GM12878 (cell line): ENCODE measurements at regions not wholly inside any gene's neighbourhood (a gene's known extent, or its start where the extent isn't known, plus 50 kb on each side); places are given as distances from the start of the nearest gene placed in this dataset.

ENCODE experiments used
- ATAC-seq: fragments of 200-7000 bp; cut with Tn5 transposase; 3 replicates; pipeline ENCODE4 v1.9.1; 2020; ENCODE audit warnings: mild to moderate bottlenecking, moderate library complexity
- BruUV-seq: library from RNA; stranded (reverse); fragments of 400-500 nt; replicated peaks from 2 replicates; lab custom pipeline; 2021; lab: Mats Ljungman, UMichigan
- CTCF ChIA-PET: fragments of 300-600 bp; sonication (Branson Sonifier 250); formaldehyde crosslinking; extraction: SDS; loops from one replicate; lab custom pipeline; 2021; ENCODE audit warnings: inconsistent platforms; lab: Yijun Ruan, JAX
- POLR2A ChIA-PET: fragments of 350-600 bp; formaldehyde crosslinking; extraction: SDS; loops from one replicate; lab custom pipeline; 2021; ENCODE audit warnings: inconsistent platforms; lab: Charles Lee
- RAD21 ChIA-PET: fragments of 300-600 bp; sonication (Branson Sonifier 250); formaldehyde crosslinking; loops from one replicate; lab custom pipeline; 2023; ENCODE audit warnings: antibody characterized with exemption; ENCODE audit not compliant: unreplicated experiment; lab: Charles Lee
- SMC1A ChIA-PET: fragments of 300-600 bp; sonication (Branson Sonifier 250); formaldehyde crosslinking; loops from one replicate; lab custom pipeline; 2023; ENCODE audit not compliant: unreplicated experiment, uncharacterized antibody; lab: Charles Lee
- DNase-seq: peaks from one replicate; pipeline ENCODE4 v3.0.0-alpha.2; 2011; ENCODE audit warnings: low read depth, low spot score
- FAIRE-seq: peaks from 3 replicates; lab custom pipeline; 2011; peaks lifted over from hg19 to GRCh38; lab: Jason Lieb, UNC
- H2AFZ ChIP-seq: 2 replicates; pipeline ENCODE4 v1.6.0; 2011; ENCODE audit warnings: low read depth, low read length, control low read depth; ENCODE audit not compliant: control insufficient read depth
- H3K27ac ChIP-seq: 2 replicates; pipeline ENCODE4 v1.5.1; 2011; ENCODE audit warnings: control low read depth; ENCODE audit not compliant: control insufficient read depth, insufficient read depth
- H3K27me3 ChIP-seq, 2 experiments: replicated peaks in 1 of 2; 2 replicates each; pipeline versions ENCODE4 v1.6.0 to v1.6.1; 2011; ENCODE audit warnings: low read length in 1 of 2; ENCODE audit not compliant: control insufficient read depth in 2 of 2, insufficient read depth in 2 of 2
- H3K36me3 ChIP-seq, 2 experiments: 2 replicates each; pipeline ENCODE4 v1.5.1; 2011; ENCODE audit warnings: low read length in 1 of 2; ENCODE audit not compliant: control insufficient read depth in 2 of 2, insufficient read depth in 2 of 2
- H3K4me1 ChIP-seq: 2 replicates; pipeline ENCODE4 v1.6.1; 2011; ENCODE audit warnings: mild to moderate bottlenecking, low read length, moderate library complexity, mixed read lengths; ENCODE audit not compliant: control insufficient read depth, insufficient read depth
- H3K4me2 ChIP-seq: 2 replicates; pipeline ENCODE4 v1.6.0; 2011; ENCODE audit warnings: control low read depth; ENCODE audit not compliant: control insufficient read depth, insufficient read depth
- H3K4me3 ChIP-seq: fragments of 200-600 bp; sonication (generic); 2 replicates; pipeline ENCODE4 v1.5.1; 2016
- H3K79me2 ChIP-seq: 2 replicates; pipeline ENCODE4 v1.6.0; 2011; ENCODE audit warnings: low read length; ENCODE audit not compliant: control insufficient read depth, insufficient read depth
- H3K9ac ChIP-seq: 2 replicates; pipeline ENCODE4 v1.8.0; 2011; ENCODE audit warnings: low read length, control low read depth, mixed read lengths; ENCODE audit not compliant: control insufficient read depth, insufficient read depth
- H3K9me3 ChIP-seq: replicated peaks from 3 replicates; pipeline ENCODE4 v1.5.1; 2011; ENCODE audit warnings: mild to moderate bottlenecking, low read length; ENCODE audit not compliant: control insufficient read depth, insufficient read depth
- H4K20me1 ChIP-seq: 2 replicates; pipeline ENCODE4 v1.6.0; 2011; ENCODE audit not compliant: control insufficient read depth, insufficient read depth
- ASH2L ChIP-seq: fragments of 300-600, 200-600 bp; sonication (generic); IDR thresholded peaks from 2 replicates; pipeline ENCODE4 v1.6.1; 2017; ENCODE audit warnings: low read depth, mild to moderate bottlenecking, borderline replicate concordance
- EED ChIP-seq: sonication (generic); IDR thresholded peaks from 2 replicates; pipeline ENCODE4 v1.6.1; 2016; ENCODE audit warnings: antibody characterized with exemption, low read depth
- EGR1 ChIP-seq, 2 experiments: IDR thresholded peaks; 1 replicate in 1 of 2; 2 replicates in 1 of 2; pipeline ENCODE4 v1.6.1; 2011 to 2012; ENCODE audit warnings: low read depth in 2 of 2, low read length in 2 of 2, borderline replicate concordance in 1 of 2, mild to moderate bottlenecking in 1 of 2, moderate library complexity in 1 of 2
- IKZF2 ChIP-seq, 2 experiments: fragments of 450-650 bp; IDR thresholded peaks; 2 replicates each; pipeline ENCODE4 v1.6.1; 2017; ENCODE audit warnings: mild to moderate bottlenecking in 2 of 2, moderate library complexity in 2 of 2
- NR2C1 ChIP-seq: fragments of 450-650 bp; IDR thresholded peaks from 2 replicates; pipeline ENCODE4 v1.6.1; 2017; ENCODE audit warnings: antibody characterized with exemption, mild to moderate bottlenecking, moderate library complexity
- PAX5 ChIP-seq: IDR thresholded peaks from 2 replicates; pipeline ENCODE4 v1.6.1; 2011; ENCODE audit warnings: low read depth, low read length, borderline replicate concordance
- RAD21 ChIP-seq: IDR thresholded peaks from 2 replicates; pipeline ENCODE4 v1.6.1; 2011; ENCODE audit warnings: mild to moderate bottlenecking, low read depth, low read length, moderate library complexity; ENCODE audit not compliant: insufficient read depth
- SIN3A ChIP-seq: IDR thresholded peaks from 2 replicates; pipeline ENCODE4 v1.6.1; 2012; ENCODE audit warnings: low read depth, low read length, improper control_type of control experiment
- SP1 ChIP-seq: IDR thresholded peaks from one replicate; pipeline ENCODE4 v1.6.1; 2011; ENCODE audit warnings: low read depth, low read length
- SRF ChIP-seq, 2 experiments: IDR thresholded peaks; 2 replicates each; pipeline ENCODE4 v1.6.1; 2011; ENCODE audit warnings: low read depth in 2 of 2, low read length in 2 of 2, mild to moderate bottlenecking in 1 of 2, moderate library complexity in 1 of 2
- STAT1 ChIP-seq: fragments of 450-650 bp; conservative IDR thresholded peaks from 2 replicates; pipeline ENCODE4 v1.6.1; 2014; ENCODE audit warnings: antibody characterized with exemption, mild to moderate bottlenecking
- YBX1 ChIP-seq: fragments of 450-650 bp; IDR thresholded peaks from 2 replicates; pipeline ENCODE4 v1.6.1; 2016; ENCODE audit warnings: antibody characterized with exemption
- ZNF384 ChIP-seq: IDR thresholded peaks from 2 replicates; pipeline ENCODE4 v1.6.1; 2012; ENCODE audit warnings: low read depth, mild to moderate bottlenecking, low read length, improper control_type of control experiment, borderline replicate concordance
- ZSCAN29 ChIP-seq: fragments of 450-650 bp; IDR thresholded peaks from 2 replicates; pipeline ENCODE4 v1.6.1; 2017; ENCODE audit warnings: mild to moderate bottlenecking, moderate library complexity
- WGBS: methylation state at CpG from one replicate; pipeline ENCODE4 v1.1.6; 2016; ENCODE audit warnings: low lambda C conversion rate; ENCODE audit not compliant: insufficient replicate concordance, insufficient coverage; ENCODE audit errors: missing lambda C conversion rate; 5-methylcytosine and 5-hydroxymethylcytosine counted together
- in situ Hi-C: fragments of 300-500 bp; cut with MboI; formaldehyde crosslinking; loops from 9 replicates; pipeline ENCODE4 v1.14.3; 2018; ENCODE audit warnings: mixed read lengths
- intact Hi-C: fragments of 100-400 bp; cut with micrococcal nuclease; formaldehyde crosslinking; loops from one replicate; pipeline ENCODE4 v1.14.2; 2022; ENCODE audit not compliant: unreplicated experiment
- TF ChIP-seq, protein P1 (sequence below): fragments of 450-650 bp; formaldehyde crosslinking; IDR thresholded peaks from 2 replicates; pipeline ENCODE4 v1.4.0; 2022; ENCODE audit warnings: mild to moderate bottlenecking, moderate library complexity
- TF ChIP-seq, protein P2 (sequence below): fragments of 450-650 bp; IDR thresholded peaks from 2 replicates; pipeline ENCODE4 v1.6.1; 2017; ENCODE audit warnings: low read depth, mild to moderate bottlenecking, moderate library complexity
- TF ChIP-seq, protein P3 (sequence below): fragments of 450-650 bp; IDR thresholded peaks from 2 replicates; pipeline ENCODE4 v1.6.1; 2017; ENCODE audit warnings: mild to moderate bottlenecking, low read depth, inconsistent platforms; ENCODE audit not compliant: poor library complexity, severe bottlenecking

DNA sequence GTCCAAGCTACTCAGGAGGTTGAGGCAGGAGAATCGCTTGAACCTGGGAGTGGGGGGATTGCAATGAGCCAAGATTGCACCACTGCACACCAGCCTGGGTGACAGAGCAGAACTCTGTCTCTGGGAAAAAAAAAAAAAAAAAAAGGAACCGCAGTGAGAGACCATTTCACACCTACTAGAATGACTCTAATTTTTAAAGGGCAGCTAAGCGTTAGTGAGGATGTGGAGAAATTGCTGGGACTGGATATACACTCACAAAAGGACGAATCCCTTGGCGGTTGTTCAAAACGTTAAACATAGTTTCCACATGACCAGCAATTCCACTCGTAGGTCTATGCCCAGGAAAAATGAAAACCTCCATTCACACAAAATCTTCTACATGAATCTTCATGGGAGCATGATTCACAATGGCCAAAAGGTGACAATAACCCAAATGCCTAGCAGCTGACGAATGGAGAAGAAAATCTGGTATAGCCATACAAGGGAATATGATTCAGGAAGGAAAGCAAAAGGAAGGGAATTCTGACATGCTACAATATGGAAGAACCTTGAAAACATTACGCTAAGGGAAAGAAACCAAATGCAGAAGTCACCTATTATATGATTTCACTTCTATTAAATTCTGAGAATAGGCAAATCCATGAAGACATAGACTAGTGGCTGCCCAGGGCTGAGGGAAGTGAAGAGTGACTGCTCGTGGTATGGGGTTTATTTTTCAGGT, 127.0 kb downstream of the CHSY1 start:
- FAIRE-seq (peak; percentile 54), DNase-seq (peak; percentile 27), ATAC-seq (peak; percentile 17)
- Histone ChIP-seq H3K9me3 (peaks cover 2% of the 10 kb centered on the region; the same call in 1 of the 3 replicates), H4K20me1 (no peaks in the 10 kb centered on the region), H3K4me3 (no peak overlapping the region), H3K27me3 (no peaks in the 10 kb centered on the region; a peak in 1 of 4 replicates), H3K36me3 (no peaks in the 10 kb centered on the region), H3K4me1 (peaks cover 52% of the 10 kb centered on the region), H3K9ac (no peak overlapping the region), H3K27ac (no peak overlapping the region), H3K79me2 (no peaks in the 10 kb centered on the region), H3K4me2 (peak overlapping the region; percentile 26), H2AFZ (no peak overlapping the region)
- intact Hi-C loops, result loop anchor here (5.0 kb wide), 1 partner anchor 62 kb away; no protein-coding TSS in a partner anchor
- BruUV-seq, result no TSS peak
- 53% methylated on average over 10 of the region's 10 CpGs for WGBS
- ChIA-PET RAD21 (interaction anchor here (0.7 to 5.3 kb wide), 10 partner anchors 11 to 133 kb away, joined by 3 to 26 read pairs (median 7); partner anchors contain the start of gene CHSY1), CTCF (interaction anchor here (0.6 to 4.5 kb wide), 13 partner anchors 10 to 164 kb away, joined by 3 to 47 read pairs (median 4); no protein-coding TSS in a partner anchor), POLR2A (interaction anchor here (0.6 to 3.6 kb wide), 5 partner anchors 15 to 128 kb away, joined by 3 to 11 read pairs (median 4); no protein-coding TSS in a partner anchor), SMC1A (interaction anchor here (0.7 to 9.4 kb wide), 12 partner anchors 10 to 132 kb away, joined by 3 to 119 read pairs (median 12); partner anchors contain the start of gene CHSY1)
- in situ Hi-C loops, result no loop called here
- peak; percentile 53 to 62; a peak in 3 of 4 replicates for TF ChIP-seq IKZF2 (IDR thresholded peaks at IDR 0.05)
- no peak for TF ChIP-seq NR2C1
- TF ChIP-seq, protein P1, sequence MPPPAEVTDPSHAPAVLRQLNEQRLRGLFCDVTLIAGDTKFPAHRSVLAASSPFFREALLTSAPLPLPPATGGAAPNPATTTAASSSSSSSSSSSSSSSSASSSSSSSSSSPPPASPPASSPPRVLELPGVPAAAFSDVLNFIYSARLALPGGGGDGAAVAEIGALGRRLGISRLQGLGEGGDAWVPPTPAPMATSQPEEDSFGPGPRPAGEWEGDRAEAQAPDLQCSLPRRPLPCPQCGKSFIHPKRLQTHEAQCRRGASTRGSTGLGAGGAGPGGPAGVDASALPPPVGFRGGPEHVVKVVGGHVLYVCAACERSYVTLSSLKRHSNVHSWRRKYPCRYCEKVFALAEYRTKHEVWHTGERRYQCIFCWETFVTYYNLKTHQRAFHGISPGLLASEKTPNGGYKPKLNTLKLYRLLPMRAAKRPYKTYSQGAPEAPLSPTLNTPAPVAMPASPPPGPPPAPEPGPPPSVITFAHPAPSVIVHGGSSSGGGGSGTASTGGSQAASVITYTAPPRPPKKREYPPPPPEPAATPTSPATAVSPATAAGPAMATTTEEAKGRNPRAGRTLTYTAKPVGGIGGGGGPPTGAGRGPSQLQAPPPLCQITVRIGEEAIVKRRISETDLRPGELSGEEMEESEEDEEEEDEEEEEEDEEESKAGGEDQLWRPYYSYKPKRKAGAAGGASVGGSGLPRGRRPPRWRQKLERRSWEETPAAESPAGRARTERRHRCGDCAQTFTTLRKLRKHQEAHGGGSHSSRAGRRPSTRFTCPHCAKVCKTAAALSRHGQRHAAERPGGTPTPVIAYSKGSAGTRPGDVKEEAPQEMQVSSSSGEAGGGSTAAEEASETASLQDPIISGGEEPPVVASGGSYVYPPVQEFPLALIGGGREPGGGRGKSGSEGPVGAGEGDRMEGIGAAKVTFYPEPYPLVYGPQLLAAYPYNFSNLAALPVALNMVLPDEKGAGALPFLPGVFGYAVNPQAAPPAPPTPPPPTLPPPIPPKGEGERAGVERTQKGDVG (CRISPR knock-in tag), result no peak
- no peak for TF ChIP-seq ZSCAN29
- TF ChIP-seq, protein P2, sequence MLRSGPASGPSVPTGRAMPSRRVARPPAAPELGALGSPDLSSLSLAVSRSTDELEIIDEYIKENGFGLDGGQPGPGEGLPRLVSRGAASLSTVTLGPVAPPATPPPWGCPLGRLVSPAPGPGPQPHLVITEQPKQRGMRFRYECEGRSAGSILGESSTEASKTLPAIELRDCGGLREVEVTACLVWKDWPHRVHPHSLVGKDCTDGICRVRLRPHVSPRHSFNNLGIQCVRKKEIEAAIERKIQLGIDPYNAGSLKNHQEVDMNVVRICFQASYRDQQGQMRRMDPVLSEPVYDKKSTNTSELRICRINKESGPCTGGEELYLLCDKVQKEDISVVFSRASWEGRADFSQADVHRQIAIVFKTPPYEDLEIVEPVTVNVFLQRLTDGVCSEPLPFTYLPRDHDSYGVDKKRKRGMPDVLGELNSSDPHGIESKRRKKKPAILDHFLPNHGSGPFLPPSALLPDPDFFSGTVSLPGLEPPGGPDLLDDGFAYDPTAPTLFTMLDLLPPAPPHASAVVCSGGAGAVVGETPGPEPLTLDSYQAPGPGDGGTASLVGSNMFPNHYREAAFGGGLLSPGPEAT, result peak; percentile 41; the same call in 1 of the 2 replicates
- TF ChIP-seq SIN3A, result no peak
- no peak for TF ChIP-seq PAX5
- no peak for TF ChIP-seq SRF (IDR thresholded peaks at IDR 0.05; ENCODE audit: low read depth in 2 of 2, low read length in 2 of 2)
- no peak for TF ChIP-seq ASH2L
- no peak for TF ChIP-seq RAD21
- TF ChIP-seq SP1, result no peak
- TF ChIP-seq STAT1, result no peak
- no peak for TF ChIP-seq EGR1 (IDR thresholded peaks at IDR 0.05; ENCODE audit: borderline replicate concordance in 1 of 2, low read depth in 2 of 2, low read length in 2 of 2)
- peak; percentile 77 for TF ChIP-seq ZNF384
- TF ChIP-seq EED, result no peak
- TF ChIP-seq YBX1, result no peak
- TF ChIP-seq, protein P3, sequence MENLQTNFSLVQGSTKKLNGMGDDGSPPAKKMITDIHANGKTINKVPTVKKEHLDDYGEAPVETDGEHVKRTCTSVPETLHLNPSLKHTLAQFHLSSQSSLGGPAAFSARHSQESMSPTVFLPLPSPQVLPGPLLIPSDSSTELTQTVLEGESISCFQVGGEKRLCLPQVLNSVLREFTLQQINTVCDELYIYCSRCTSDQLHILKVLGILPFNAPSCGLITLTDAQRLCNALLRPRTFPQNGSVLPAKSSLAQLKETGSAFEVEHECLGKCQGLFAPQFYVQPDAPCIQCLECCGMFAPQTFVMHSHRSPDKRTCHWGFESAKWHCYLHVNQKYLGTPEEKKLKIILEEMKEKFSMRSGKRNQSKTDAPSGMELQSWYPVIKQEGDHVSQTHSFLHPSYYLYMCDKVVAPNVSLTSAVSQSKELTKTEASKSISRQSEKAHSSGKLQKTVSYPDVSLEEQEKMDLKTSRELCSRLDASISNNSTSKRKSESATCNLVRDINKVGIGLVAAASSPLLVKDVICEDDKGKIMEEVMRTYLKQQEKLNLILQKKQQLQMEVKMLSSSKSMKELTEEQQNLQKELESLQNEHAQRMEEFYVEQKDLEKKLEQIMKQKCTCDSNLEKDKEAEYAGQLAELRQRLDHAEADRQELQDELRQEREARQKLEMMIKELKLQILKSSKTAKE, result no peak
